ENCODE measurements at regions not wholly inside any gene's neighbourhood (a gene's known extent, or its start where the extent isn't known, plus 50 kb on each side); places are given as distances from the start of the nearest gene placed in this dataset.

DNA sequence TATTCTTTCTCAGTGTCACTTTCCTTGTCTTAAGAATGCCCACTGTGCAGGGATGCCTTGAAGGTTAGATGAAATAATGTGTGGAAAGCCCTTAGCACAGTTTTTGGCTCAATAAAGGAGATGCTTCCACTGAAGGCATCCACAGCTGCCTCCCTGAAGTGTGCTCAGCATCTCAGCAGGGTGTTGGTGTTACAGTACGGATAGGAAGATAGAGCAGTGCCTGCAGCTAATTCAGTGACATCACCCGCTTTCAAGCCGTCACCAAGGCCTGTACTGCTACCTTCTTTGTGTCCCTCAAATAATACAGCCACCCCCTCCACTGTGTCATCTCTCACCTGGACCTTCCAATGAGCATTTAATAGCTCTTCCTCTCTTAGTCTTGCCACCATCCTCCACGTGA is 59.0 kb downstream of the NDUFS5 start:
- no peak for DNase-seq

DNA sequence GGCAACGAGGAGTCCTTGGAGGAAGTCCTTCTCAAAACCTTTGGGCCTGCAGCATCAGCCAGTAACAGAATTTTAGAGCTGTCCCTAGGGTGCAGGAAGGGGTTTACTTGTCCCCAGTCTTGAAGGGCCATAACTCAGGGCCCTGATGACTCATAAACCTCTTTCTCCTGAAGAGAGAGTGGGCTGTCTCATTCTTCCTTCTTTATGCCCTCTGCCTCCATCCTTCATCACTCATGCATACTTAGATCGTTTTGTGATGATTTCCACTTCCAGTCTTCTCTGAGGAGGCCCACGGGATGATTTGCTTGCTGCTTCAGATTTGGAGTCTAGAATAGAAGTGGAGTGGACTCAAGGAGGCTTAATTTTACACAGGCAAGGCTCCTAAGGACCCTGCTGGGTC is 60.2 kb downstream of the NDUFS5 start:
- no peak for DNase-seq

- DNase-seq: no peak
Measured at GRCh38 chr1:39086865-39087409, 60.8 kb downstream of the NDUFS5 start.

DNA sequence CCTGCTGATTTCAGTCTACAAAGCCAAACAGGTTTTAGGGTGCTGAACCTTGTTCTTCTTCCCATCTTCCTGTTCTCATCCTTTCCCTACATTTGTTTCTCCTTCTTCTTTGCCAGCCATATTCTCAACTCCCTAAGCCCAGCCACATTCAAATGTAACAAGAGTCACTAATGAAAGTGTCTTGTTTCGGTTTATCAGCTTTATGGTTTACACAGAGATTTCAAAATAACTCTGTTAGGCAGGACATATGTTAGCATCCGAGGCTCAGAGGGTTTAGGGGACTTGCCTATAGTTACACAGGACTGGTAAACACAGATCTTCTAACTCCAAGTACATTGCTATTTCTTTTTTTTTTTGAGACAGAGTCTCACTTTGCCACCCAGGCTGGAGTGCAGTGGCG is 61.3 kb downstream of the NDUFS5 start:
- DNase-seq: no peak

DNA sequence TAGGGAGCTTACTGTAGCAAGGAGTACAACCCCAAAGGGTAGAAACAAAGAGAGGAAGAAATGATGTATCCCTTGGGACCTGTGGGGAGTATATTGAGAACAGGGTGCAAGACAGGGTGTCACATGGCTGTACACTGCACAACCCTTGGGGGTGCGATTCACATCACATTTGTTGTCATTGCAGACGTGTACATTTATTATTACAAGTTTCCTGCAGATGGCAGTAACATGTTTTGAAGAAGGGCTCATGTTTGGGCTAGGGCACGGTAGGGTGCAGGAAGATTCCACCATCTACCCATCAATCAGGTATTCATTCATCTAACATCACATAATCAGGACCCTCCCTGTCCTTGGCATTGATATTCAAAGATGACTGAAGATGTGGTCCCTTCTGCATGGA is 62.5 kb downstream of the NDUFS5 start:
- DNase-seq: peak; percentile 38

DNA sequence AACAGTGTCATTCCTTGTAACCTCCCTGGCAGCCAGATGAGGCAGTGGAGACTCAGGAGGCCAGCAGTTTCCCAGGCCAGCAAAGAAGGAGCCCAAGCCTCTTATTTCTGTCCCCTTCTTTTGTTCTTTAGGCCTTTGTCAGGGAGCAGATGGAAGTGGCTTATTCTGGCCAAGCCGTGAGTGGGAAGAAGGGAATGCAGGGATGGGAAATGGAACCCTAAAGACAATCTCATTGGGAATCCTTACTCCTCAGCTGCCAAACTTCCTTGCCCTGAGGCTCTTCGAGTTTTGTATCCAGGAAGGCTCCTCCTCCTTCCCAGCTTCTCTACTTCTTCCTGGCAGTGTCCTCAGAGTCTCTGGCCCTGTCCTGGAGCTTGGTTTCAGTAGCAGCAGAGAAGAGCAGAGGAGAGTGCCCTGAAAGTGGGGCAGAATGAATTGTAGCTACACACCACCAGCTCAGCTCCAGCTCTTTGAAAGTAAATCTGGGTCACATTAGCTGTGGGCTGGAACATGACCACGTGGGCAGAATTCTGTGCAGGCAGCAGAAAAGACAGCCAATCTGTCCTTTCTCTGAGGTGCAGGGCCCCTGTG is 63.9 kb downstream of the NDUFS5 start:
- no peak for DNase-seq

DNA sequence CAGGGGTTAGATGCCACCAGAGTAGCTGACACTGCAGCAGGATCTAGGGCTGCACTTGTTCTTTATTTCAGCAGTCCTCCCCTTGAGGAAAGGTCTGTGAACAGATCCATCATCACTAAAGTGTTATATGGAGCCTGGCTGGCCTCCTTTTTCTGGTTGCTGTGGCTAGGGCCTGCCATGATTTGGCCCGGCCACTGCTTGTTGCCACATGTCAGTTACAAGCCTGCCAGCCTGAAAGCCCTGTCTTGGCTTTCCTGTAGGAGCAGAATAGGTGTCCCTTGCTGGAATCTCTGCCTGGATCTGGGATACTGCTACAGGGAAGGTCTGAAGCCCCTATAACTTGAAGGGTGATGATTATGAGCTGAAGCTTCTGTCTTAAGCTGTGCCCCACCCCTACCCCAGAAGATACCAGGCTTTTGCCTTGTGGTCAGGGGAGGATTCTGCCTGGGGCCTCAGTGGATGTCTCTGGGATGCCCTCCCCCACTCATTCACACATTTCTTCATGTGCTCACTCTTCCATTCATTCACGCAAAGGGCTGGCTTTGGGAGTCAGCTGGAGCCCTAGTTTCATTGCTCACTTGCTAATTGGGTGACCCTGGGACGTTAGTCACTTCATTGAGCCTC is 64.7 kb downstream of the NDUFS5 start:
- peak; percentile 47 for DNase-seq

DNA sequence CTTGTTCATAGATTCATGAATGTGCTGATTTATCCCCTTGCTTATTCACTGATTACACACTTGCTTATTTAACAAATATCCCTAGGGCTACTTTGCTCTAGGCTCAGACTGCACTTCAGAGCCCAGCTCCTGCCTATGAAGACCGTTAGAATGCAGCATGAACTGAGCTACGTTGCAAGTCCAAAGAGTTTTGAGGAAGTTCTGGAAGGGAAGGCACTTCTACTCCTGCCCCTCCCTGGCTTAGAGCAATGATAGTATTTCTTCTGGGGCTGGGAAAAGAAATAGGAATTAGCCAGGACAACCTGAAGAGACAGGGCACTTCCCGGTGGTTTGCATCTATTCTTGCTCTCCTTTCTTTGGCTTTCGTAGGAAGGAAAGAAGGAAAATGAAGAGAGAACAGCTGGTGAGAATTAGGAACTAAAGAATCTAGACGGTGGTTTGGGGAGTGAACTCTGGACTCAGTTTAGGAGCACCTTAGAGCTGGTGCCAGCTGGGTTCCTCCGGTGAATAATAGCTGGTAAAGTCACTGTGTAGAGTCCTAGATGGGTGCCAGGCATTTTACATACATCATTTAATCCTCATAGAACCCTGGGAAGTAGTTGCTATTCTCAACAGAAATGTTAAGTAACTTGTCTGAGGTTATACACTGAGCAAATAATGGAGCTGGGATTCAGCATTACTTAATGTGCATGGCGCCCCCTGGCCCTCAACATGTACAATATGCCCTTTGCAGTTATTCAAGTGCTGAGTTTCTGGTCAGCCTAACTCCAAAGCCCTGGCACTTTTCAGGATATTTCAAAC is 65.9 kb downstream of the NDUFS5 start:
- peak; percentile 84 for DNase-seq

DNA sequence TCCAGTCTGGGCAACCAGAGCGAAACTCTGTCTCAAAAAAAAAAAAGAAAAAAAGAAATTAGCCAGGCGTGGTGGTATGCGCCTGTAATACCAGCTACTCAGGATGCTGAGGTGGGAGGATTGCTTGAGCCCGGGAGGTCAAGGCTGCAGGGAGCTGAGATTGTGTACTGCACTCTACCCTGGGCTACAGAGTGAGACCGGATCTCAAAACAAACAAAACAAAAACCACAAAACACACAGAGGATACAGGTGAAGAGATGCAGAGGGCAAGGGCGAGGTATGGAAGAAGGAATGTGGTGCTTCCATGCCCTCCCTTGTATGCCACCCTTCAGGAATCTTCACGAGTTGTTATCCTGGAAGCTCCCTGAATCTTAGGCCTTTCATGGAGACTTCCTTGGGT is 68.5 kb downstream of the NDUFS5 start:
- no peak for DNase-seq

GRCh38 chr1:39098546-39099250 is 72.5 kb downstream of the NDUFS5 start:
- DNase-seq: peak; percentile 87

GRCh38 chr1:39102537-39103327 is 76.6 kb downstream of the NDUFS5 start:
- peak; percentile 73 for DNase-seq

DNA sequence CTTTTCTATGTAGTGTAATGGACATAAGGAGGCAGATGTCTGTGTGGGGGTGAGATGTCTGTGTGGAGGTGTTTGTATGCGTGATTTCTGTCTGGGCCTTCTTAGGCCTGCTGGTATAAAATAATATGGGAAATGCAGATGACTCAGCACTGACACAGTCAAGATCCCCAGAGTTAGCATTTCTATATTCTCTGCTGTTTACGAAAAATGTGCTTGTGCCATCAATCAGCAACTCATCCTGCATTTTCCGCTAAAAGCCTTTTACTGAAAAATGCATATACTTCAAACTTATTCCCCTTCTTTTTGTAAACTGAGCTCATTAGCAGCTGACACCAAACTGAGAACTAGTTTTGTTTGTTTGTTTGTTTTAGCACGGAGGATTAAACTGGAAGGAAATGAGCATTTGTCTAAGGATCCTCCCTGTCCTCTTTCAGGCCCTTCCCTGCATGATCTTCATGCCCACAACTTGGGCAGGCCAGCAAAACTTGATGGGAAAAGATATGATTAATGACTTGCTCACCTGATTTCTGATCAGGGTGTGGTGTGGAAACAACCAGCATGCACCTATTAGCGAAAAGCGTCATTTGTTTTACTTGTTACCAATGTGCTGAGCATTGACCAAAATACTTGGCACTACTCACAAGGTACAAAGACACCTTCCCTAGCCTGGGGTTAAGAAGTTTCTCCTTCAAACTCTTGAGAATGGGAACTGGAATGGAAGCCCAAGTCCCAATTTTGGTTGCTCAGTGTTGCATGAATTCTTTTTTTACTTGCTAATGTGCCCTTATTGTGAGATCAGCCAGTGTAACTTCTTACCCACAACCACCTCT is 77.4 kb downstream of the NDUFS5 start:
- no peak for DNase-seq

- no peak for DNase-seq
Measured at GRCh38 chr1:39104158-39105060, 78.3 kb downstream of the NDUFS5 start.

DNA sequence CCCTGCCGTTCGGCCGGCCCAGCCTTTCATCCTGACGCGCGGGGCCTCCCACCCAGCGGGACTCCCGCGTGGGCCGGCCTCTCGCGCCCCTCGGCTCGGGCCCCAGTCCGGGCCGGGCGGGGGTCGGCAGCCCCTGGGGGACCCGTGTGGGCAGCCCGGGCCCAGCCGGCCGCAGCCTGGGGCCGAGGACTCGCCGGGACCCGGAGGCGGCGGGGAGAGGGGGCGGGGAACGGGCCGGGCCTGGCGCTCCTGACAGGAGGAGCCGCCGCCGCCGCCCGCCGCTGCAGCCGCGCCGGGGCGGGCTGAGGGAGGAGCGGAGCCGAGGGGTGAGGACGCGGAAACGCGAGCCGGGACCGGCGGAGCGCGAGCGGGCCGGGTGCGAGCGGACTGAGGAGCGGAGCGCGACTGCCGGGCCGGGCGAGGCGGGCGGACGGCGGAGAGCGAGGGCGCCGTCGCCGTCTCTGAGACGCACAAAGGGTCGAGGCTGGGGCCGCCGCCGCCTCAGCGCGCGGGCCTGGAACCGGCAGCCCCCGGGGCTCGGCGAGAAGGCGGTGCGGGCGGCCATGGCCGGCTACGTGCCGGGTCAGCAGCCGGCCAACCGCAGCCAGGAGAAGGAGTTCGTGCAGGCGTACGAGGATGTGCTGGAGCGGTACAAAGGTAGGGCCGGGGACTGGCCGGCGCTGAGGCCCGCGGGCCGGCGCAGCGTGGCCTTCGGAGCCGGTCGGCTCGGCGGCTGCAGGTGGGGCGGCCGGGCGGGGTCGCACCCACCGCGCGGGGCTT is 79.1 kb downstream of the NDUFS5 start:
- peak; percentile 63 for DNase-seq

GRCh38 chr1:39105841-39106765 is 80.0 kb downstream of the NDUFS5 start:
- peak; percentile 54 for DNase-seq

- no peak for DNase-seq
Measured at GRCh38 chr1:39106801-39107327, 80.7 kb downstream of the NDUFS5 start.

DNA sequence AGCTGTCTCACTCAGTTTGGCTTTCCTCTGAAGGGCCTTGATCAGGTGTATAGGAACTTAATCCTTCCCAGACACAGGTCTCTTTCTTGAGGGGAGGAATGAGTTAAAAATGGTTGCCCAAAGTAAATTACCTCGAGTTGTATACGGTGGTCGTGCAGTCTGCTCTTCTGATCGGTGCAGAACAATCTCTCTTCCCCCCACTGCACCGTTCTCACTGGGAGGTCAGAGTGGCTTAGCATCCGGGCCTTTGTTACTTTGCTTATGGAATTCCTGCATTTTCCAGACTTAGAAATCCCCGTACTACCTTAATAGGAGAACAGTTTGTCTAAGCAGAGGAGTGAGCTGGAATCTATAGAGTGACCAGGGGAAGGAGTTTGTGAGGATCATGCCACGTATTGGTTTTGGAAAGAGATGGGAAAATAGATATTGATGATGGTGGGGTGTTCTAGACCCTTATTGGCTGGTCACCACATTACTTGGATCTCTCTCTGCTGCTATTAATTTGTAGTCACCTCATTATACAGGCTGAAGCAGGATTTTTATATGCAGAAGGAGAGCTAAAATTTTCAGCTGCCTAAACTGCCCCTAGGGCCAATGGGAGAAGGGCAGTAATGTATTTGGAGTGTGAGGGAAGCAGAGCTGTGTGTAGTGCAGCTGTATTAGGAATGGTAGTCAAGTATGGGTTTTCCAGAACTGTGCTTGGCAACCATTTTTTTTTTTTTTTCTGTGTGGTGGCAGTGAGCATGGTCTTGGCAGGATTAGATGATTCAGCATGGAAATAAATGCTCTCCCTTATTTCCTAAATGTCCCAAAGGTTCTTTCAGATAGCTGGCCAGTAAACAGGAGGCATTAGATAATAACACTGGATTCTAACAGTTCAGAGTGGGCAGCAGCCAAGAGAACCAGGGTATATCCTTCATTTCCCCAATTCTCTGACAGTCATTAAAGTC is 81.5 kb downstream of the NDUFS5 start:
- DNase-seq: no peak

Measured in hematopoietic multipotent progenitor cell treated with erythropoietin and hydrocortisone succinate and interleukin-3 and kit ligand, for 8 days (in vitro differentiated cells).